LNCaP clone FGC (cell line): ENCODE measurements at regions not wholly inside any gene's neighbourhood (a gene's known extent, or its start where the extent isn't known, plus 50 kb on each side); places are given as distances from the start of the nearest gene placed in this dataset.
"Not testable (repeated sequence)": the region's sequence is repeated elsewhere in the genome, so short reads cannot be mapped to it uniquely, and the experiment has no call there.

Experiments used
- DNase-seq: peaks from one replicate; pipeline ENCODE4 v3.0.0-alpha.2; 2011; ENCODE audit warnings: low read depth
- H3K4me3 ChIP-seq: 2 replicates; pipeline ENCODE4 v1.5.1; 2011; ENCODE audit warnings: mild to moderate bottlenecking, low read depth, low read length, control low read depth
- CTCF ChIP-seq: IDR thresholded peaks from 2 replicates; pipeline ENCODE4 v1.5.1; 2012; ENCODE audit warnings: mild to moderate bottlenecking; ENCODE audit not compliant: control insufficient read depth, insufficient read depth; ENCODE audit errors: extremely low read depth

DNA sequence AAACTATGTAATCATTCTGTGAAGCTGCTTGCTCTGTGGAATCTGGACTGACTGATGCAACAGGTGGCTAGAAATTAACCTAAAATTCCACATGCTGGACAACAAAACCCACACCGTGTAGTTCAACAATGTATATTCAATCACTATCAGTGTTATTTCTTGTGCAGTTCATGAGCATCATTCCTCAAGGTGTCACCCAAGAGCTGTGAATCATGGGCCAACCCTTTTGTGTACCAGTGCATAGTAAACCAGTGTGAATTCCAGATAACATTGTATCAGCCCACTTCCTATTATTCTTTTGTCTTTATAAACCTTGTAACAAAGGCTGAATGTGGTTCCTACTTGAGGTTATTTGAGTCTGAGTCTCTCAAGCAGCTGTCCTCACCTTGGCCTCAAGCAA, 905.2 kb upstream of the ZNF722 start:
- no peak overlapping the region for H3K4me3 ChIP-seq

DNA sequence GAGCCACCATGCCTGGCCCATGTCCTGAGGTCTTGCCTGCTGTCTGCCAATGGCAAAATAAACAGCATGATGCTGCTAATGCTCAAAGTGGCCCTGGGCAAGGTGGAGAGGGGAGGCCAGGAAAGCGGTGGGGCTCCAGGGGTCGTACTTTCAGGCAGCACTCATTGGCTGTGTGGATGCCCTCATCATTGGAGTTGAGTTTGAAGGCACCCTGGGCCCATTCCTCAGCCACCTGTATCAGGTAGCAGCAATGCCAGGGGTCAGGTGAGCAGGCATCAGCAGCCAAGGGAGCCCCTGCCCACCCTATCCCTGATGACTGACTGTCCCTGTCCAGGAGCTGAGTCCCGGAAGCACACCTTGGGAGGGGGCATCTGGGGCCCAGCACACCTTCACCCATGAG, 902.5 kb upstream of the ZNF722 start:
- no peak for TF ChIP-seq CTCF
- no peak for DNase-seq
- no peak overlapping the region for H3K4me3 ChIP-seq

More for the DNA sequence above, 905.2 kb upstream of the ZNF722 start:
- DNase-seq, result no peak
- no peak for TF ChIP-seq CTCF

DNA sequence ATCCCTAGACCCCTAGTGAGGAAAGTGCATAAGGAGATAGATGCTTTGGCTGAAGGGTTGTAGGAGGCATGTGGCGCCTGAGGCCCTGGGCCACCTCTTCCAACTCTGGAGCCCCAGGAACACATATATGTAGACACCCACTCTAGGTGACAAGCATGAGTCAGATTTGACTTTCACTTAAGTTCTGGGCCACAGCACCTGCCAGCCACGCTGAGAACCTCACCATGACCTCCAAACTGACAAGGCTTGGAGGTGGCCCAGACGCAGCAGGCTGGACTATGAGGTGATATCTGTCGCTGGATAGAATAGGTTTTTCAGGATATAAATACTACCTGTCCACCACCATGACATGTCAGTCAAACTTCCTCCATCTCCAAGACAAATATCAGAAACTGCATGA, 894.0 kb upstream of the ZNF722 start:
- H3K4me3 ChIP-seq, result no peak overlapping the region
- DNase-seq, result no peak
- no peak for TF ChIP-seq CTCF

GRCh38 chr7:63105978-63106377, 892.7 kb upstream of the ZNF722 start:
- DNase-seq, result no peak

DNA sequence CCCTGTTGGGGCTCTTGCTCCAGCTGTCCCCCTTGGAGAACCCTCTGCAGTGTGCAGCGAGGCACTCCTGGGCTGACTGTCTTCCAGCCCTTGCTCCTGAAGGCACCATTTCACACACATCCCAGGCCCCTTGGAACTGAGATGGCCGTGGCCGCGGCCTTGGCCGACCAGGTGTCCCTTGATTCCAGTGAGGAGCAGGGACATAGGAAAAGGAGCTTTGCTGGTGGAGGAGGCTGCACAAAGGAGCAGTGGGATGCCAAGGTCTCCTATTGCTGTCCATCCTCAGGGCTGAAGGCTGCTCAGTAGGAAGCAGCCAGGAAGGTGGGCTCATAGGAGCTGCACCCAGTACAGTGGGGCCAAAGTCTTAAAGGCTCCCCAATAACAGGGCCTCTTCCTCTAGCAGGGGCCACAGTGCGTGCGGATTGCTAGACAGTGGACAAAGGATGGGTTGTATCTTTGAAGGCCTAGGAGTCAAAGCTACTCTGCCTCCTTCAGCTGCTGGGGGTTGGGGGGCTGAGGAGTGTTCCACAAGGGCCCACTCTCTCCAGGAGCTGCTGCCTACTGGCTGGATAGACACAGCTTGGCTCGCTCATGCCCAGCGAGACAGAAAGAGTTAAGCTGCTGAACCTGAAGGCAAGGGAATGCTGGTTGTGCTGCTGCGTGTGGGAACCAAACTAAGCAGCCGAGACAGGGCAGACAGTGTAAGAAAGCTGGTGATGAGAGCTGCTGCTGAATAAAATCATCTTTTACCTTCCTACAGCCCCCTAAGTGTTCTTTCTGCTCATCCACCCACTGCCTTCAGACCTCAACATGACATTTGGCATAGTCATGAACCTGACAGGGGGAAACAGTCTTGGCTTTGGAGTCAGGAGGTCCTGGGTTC, 891.9 kb upstream of the ZNF722 start:
- H3K4me3 ChIP-seq, result no peak overlapping the region
- TF ChIP-seq CTCF, result no peak
- DNase-seq, result no peak

More at GRCh38 chr7:63105978-63106377, 892.7 kb upstream of the ZNF722 start:
- TF ChIP-seq CTCF, result no peak
- H3K4me3 ChIP-seq, result no peak overlapping the region

DNA sequence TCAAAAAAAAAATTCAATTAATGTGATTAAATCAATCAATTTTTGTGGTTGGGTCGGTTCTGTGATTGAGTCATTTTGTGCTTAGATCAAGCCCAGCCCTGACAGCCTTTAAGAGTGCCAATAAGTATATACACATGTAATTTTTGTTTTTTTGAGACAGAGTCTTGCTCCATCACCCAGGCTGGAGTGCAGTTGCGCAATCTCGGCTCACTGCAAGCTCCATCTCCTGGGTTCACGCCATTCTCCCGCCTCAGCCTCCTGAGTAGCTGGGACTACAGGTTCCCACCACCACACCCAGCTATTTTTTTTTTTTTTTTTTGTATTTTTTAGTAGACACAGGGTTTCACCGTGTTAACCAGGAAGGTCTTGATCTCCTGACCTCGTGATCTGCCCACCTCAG, 887.1 kb upstream of the ZNF722 start:
- DNase-seq, H3K4me3 ChIP-seq: not testable (repeated sequence)

- TF ChIP-seq CTCF, result no peak
- DNase-seq, result no peak
- H3K4me3 ChIP-seq, result no peak overlapping the region
Observed at GRCh38 chr7:63112764-63113712, 885.6 kb upstream of the ZNF722 start.
